Pancreas (tissue), 10 donors: ENCODE measurements at regions not wholly inside any gene's neighbourhood (a gene's known extent, or its start where the extent isn't known, plus 50 kb on each side); places are given as distances from the start of the nearest gene placed in this dataset.
"Not testable (repeated sequence)": the region's sequence is repeated elsewhere in the genome, so short reads cannot be mapped to it uniquely, and the experiment has no call there.

Source experiments
- ATAC-seq, 4 donors: fragments of 200-7000 bp; cut with Tn5 transposase; one replicate each; pipeline versions ENCODE4 v1.8.0 to v1.9.1; 2020; ENCODE audit warnings: mild to moderate bottlenecking in 4 of 4, moderate library complexity in 4 of 4
- DNase-seq, 6 donors: peaks; one replicate each; pipeline ENCODE4 v3.0.0-alpha.2; 2020
- FAIRE-seq: peaks from 2 replicates; lab custom pipeline; 2012; peaks lifted over from hg19 to GRCh38; lab: Jason Lieb, UNC
- H3K27ac ChIP-seq, 4 donors: fragments of 200-600 bp; sonication (generic); 1 replicate in 3 of 4; 2 replicates in 1 of 4; pipeline versions ENCODE4 v1.5.0 to v1.8.0; 2020
- H3K27me3 ChIP-seq, 4 donors: fragments of 200-600 bp; one replicate each; pipeline ENCODE4 v1.8.0; 2021
- H3K36me3 ChIP-seq, 3 donors: fragments of 200-600 bp; sonication (generic) in 1 of 3; one replicate each; pipeline versions ENCODE4 v1.5.0 to v1.8.0; 2020 to 2021
- H3K4me1 ChIP-seq, 3 donors: fragments of 200-600 bp; one replicate each; pipeline ENCODE4 v1.8.0; 2021
- H3K4me3 ChIP-seq, 4 donors: fragments of 200-600 bp; sonication (generic) in 2 of 4; one replicate each; pipeline versions ENCODE4 v1.5.0 to v1.8.0; 2020 to 2021
- H3K9me3 ChIP-seq, 4 donors: fragments of 200-600 bp; one replicate each; pipeline ENCODE4 v1.8.0; 2021
- WGBS, 2 donors: extraction: QIAGEN DNeasy Blood & Tissue Kit; methylation state at CpG; one replicate each; pipeline ENCODE4 v1.1.7; 2013; 5-methylcytosine and 5-hydroxymethylcytosine counted together
- intact Hi-C, 3 donors: fragments of 100-400 bp; cut with DNase I; formaldehyde crosslinking; loops; one replicate each; pipeline versions ENCODE4 v1.11.1 to v1.14.2; 2022
- TF ChIP-seq, protein P1 (sequence below), 4 donors: fragments of 200-600 bp; sonication (generic) in 3 of 4; IDR thresholded peaks; one replicate each; pipeline versions ENCODE4 v1.5.0 to v1.8.0; 2021; ENCODE audit warnings: antibody characterized with exemption in 4 of 4
- donor health status: healthy with polysubstance abuse.
- donor health status: DM: no; HTN: no; CAD: no; lungs with moderate emphysema.
- donor health status: DM: no; HTN: no; CAD: no.
- donor health status: control.
- donor health status: control.
- donor health status: Bipolar disorder and iron deficiency.
- donor health status: DM: yes; HTN: yes; CAD: no.
- donor health status: DM: no; HTN: no; CAD: no.
- donor health status: DM: no; HTN: no; CAD: no.
- donor health status: DM: yes; HTN: yes; CAD: no.

- ATAC-seq (no peak), FAIRE-seq (no peak), DNase-seq (no peak)
- no peaks in the 10 kb centered on the region for H3K27me3 ChIP-seq
- no peak overlapping the region for H3K4me3 ChIP-seq
- H3K36me3 ChIP-seq = no peaks in the 10 kb centered on the region
- no peaks in the 10 kb centered on the region for H3K9me3 ChIP-seq
- 79 to 88% methylated on average over 4 of the region's 4 CpGs for WGBS, 2 donors
- TF ChIP-seq, protein P1, sequence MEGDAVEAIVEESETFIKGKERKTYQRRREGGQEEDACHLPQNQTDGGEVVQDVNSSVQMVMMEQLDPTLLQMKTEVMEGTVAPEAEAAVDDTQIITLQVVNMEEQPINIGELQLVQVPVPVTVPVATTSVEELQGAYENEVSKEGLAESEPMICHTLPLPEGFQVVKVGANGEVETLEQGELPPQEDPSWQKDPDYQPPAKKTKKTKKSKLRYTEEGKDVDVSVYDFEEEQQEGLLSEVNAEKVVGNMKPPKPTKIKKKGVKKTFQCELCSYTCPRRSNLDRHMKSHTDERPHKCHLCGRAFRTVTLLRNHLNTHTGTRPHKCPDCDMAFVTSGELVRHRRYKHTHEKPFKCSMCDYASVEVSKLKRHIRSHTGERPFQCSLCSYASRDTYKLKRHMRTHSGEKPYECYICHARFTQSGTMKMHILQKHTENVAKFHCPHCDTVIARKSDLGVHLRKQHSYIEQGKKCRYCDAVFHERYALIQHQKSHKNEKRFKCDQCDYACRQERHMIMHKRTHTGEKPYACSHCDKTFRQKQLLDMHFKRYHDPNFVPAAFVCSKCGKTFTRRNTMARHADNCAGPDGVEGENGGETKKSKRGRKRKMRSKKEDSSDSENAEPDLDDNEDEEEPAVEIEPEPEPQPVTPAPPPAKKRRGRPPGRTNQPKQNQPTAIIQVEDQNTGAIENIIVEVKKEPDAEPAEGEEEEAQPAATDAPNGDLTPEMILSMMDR (IDR thresholded peaks at IDR 0.05) = no peak
- H3K27ac ChIP-seq = no peak overlapping the region
- no peaks in the 10 kb centered on the region for H3K4me1 ChIP-seq
- intact Hi-C loops = no loop called here
These were observed 99.2 kb downstream of the TPRA1 start for GRCh38 chr3:127491323-127491722.

- ATAC-seq, DNase-seq, H3K27me3 ChIP-seq, FAIRE-seq, H3K9me3 ChIP-seq, H3K36me3 ChIP-seq, H3K27ac ChIP-seq, H3K4me1 ChIP-seq, intact Hi-C loops, H3K4me3 ChIP-seq: not testable (repeated sequence)
- 28 to 71% methylated on average over 2 of the region's 2 CpGs for WGBS, 2 donors
These were observed 99.6 kb downstream of the TPRA1 start for GRCh38 chr3:127491024-127491305.

GRCh38 chr3:127490271-127491023, 100.1 kb downstream of the TPRA1 start:
- TF ChIP-seq, protein P1 (IDR thresholded peaks at IDR 0.05) = no peak
- DNase-seq (no peak), FAIRE-seq (no peak), ATAC-seq (no peak)
- no peaks in the 10 kb centered on the region for H3K36me3 ChIP-seq
- 58 to 59% methylated on average over 6 to 7 of the region's 7 CpGs for WGBS, 2 donors
- H3K4me3 ChIP-seq = no peak overlapping the region
- no peaks in the 10 kb centered on the region for H3K9me3 ChIP-seq
- no peaks in the 10 kb centered on the region for H3K27me3 ChIP-seq
- H3K4me1 ChIP-seq = no peaks in the 10 kb centered on the region
- intact Hi-C loops = no loop called here
- H3K27ac ChIP-seq = no peak overlapping the region

- TF ChIP-seq, protein P1 (IDR thresholded peaks at IDR 0.05) = no peak
- no peaks in the 10 kb centered on the region for H3K9me3 ChIP-seq
- intact Hi-C loops = no loop called here
- no peak overlapping the region for H3K4me3 ChIP-seq
- WGBS, 2 donors = 84 to 85% methylated on average over 5 of the region's 5 CpGs
- FAIRE-seq (no peak), DNase-seq (no peak), ATAC-seq (no peak)
- H3K27ac ChIP-seq = no peak overlapping the region
- no peaks in the 10 kb centered on the region for H3K27me3 ChIP-seq
- H3K4me1 ChIP-seq = no peaks in the 10 kb centered on the region
- H3K36me3 ChIP-seq = no peaks in the 10 kb centered on the region
These were observed 101.2 kb downstream of the TPRA1 start for GRCh38 chr3:127489357-127489756.

- DNase-seq (no peak), FAIRE-seq (no peak), ATAC-seq (no peak)
- no peak overlapping the region for H3K27ac ChIP-seq
- intact Hi-C loops = no loop called here
- TF ChIP-seq, protein P1 (IDR thresholded peaks at IDR 0.05) = no peak
- no peak overlapping the region for H3K4me3 ChIP-seq
- H3K36me3 ChIP-seq = no peaks in the 10 kb centered on the region
- no peaks in the 10 kb centered on the region for H3K9me3 ChIP-seq
- WGBS, 2 donors = 83 to 87% methylated on average over 3 of the region's 3 CpGs
- H3K4me1 ChIP-seq = no peaks in the 10 kb centered on the region
- H3K27me3 ChIP-seq = no peaks in the 10 kb centered on the region
These were observed 101.8 kb downstream of the TPRA1 start for GRCh38 chr3:127488740-127489139.
